GM21717 (cell line): ENCODE measurements at regions not wholly inside any gene's neighbourhood (a gene's known extent, or its start where the extent isn't known, plus 50 kb on each side); places are given as distances from the start of the nearest gene placed in this dataset.
"Not testable (repeated sequence)": the region's sequence is repeated elsewhere in the genome, so short reads cannot be mapped to it uniquely, and the experiment has no call there.

ENCODE experiments used
- ATAC-seq: cut with Tn5 transposase; IDR thresholded peaks from one replicate; pipeline ENCODE4 v1.9.1; 2021; ENCODE audit warnings: mild to moderate bottlenecking, moderate library complexity; ENCODE audit not compliant: unreplicated experiment

DNA sequence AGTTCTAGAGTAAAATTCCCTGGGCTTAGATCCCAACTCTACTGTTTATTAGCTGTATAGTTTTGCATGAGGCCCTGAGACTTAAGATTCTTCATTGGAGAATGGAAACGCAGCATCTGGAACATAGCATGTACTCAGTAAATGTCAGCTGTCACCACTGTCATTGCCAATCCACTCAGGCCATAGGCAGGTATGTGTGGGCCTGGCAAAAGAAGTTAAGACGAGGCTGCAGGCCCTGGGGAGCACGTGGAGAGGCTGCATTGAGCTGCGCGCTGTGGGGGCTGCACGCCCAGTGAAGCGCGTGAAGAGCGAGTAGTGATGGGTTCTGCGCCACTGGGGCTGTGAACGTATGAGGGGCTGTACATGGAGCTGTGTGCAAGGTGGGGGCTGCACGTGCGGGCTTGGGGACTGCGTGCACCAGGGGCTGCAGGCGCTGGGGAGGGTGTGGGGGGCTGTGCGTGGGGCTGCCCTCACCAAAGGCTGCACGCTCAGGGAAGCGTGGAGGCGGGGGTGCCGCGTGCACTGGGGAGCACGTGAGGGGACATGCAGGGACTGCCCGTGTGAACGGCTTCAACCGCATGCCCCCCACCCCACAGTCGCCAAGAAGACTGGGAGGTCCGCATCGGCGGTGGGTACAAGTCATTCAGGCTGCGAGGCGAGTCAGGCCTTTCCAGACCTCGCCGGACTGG, 85.5 kb downstream of the PRR15 start:
- no peak for ATAC-seq

- ATAC-seq = no peak
These were observed 86.2 kb downstream of the PRR15 start for GRCh38 chr7:29649876-29650275.

GRCh38 chr7:29651477-29651876, 87.8 kb downstream of the PRR15 start:
- ATAC-seq = no peak

- no peak for ATAC-seq
These were observed 88.9 kb downstream of the PRR15 start for GRCh38 chr7:29652556-29652955.

DNA sequence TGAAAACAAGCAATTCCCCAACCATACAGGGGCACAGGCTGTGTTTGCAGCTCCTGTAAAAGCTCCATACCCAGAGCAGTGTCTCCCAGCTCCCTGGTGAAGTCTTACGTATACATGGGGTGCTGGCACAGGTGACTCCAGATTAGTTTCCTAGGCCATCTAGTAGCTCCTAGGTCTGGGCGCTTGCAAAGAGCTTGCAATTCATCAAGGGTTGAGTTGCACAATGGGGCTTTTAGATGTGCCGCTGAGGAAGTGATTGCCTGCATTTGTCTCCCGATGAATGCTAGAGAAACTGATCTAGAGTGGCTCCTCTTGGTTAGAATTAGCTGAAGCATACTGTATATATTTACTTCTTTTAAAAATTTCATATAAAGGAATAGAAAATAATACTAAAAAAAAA, 90.7 kb downstream of the PRR15 start:
- ATAC-seq = not testable (repeated sequence)

DNA sequence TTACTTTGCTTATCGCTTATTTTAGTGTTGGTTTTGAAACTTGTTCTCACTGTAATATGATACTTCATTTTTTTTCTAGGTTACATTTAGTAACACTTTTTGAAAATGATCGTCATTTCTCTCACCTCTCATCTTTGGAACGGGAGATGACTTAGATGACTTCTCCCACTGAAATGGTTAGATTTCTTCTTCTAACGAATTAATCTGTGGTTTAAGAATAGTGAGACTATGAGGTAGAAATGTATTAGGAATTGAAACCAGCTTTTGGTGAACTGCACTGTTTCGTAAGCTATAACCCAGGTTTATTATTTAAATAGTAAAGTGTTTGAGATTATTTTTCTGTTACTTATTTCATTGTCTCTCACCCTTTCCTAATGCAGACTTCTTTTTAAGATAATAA, 93.7 kb downstream of the PRR15 start:
- ATAC-seq = no peak

- no peak for ATAC-seq
These were observed 94.2 kb downstream of the PRR15 start for GRCh38 chr7:29657856-29658255.

- ATAC-seq = not testable (repeated sequence)
These were observed 95.6 kb downstream of the PRR15 start for GRCh38 chr7:29659213-29659612.

DNA sequence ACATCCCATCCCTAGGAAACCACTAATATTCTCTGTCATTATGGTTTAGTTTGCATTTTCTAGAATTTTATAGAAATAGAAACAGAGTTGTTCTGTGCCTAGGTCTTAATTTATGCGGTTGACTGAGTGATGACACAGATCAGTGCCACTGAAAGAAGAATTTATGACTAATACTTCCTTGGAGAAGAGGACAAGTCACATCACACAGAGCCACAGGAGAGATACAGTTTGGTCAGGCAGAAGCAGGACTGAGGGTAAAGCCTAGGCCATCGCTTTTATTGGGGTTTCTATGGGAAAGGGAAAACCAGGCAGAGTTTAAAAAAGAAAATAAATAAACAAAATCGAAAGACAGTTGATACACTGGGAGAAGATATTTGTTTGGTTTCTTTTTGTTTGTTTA, 99.3 kb downstream of the PRR15 start:
- not testable (repeated sequence) for ATAC-seq

DNA sequence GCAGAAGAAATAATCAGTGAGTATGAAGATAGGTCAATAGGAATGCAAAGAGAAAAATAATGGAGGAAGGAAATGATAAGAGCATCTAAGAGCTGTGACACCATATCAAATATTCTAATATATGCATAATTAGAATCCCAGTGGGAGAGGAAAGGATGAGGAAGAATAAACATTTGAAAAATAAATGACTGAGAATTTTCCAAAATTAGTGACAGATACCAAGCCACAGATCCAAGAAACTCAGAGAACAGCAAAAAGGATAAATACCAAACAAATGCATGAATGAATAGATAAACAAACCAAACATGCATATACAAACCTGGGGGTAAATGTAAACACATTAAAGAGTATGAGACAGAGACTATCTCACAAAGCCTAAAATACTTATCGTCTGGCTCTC, 101.4 kb downstream of the PRR15 start:
- ATAC-seq = not testable (repeated sequence)

DNA sequence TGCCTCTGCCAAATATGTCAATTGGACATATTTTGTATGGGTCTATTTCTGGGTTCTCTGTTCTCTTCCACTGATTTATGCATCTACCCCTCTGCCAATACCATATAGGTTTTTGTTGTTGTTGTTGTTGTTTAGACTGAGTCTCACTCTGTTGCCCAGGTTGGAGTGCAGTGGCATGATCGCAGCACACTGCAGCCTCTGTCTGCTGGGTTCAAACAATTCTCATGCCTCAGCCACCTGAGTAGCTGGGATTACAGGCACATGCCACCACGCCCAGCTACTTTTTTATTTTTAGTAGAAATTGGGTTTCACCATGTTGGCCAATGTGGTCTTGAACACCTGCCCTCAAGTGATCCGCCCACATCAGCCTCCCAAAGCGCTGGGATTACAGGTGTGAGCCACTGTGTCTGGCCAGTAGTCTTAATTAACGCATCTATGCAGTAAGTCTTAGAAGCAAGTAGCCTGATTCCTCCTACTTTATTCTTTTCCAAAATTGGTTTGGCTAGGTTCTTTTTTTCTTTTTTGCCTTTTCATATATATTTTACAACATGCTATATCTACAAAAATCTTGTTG, 103.5 kb downstream of the PRR15 start:
- ATAC-seq = not testable (repeated sequence)

- not testable (repeated sequence) for ATAC-seq
These were observed 107.7 kb downstream of the PRR15 start for GRCh38 chr7:29671286-29671685.

- not testable (repeated sequence) for ATAC-seq
These were observed 110.0 kb downstream of the PRR15 start for GRCh38 chr7:29673635-29674034.

DNA sequence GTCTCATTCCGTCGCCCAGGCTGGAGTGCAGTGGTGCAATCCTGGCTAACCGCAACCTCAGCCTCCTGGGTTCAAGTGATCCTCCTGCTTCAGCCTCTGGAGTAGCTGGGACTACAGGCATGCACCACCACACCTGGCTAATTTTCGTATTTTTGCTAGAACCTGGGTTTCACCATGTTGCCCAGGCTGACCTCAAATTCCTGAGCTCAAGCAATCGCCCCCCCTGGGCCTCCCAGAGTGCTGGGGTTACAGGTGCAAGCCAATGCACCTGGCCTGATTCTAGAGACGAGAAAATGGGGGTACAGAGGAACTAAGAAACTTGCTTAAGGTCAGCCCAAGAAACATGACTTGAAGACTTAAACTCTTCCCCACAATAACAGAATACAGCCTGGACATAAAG, 111.0 kb downstream of the PRR15 start:
- not testable (repeated sequence) for ATAC-seq

GRCh38 chr7:29677254-29677653, 113.6 kb downstream of the PRR15 start:
- ATAC-seq = not testable (repeated sequence)

DNA sequence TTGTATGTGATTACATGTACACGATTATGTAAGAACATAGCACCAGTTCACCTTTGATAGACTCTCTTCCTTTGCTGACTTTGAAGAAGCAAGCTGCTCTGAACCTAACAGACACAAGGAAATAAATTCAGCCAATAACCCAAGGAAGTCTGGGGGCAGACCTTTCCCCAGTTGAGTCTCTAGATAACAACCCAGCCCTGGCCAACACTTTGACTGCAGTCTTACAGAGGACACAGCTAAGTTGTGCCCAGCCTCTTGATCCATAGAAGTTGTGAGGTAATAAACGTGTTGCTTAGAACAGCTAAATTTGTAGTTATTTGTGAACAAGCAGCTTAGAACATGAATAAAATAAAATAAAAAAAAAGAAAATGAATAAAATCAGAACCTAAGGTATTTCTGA, 116.3 kb downstream of the PRR15 start:
- not testable (repeated sequence) for ATAC-seq

DNA sequence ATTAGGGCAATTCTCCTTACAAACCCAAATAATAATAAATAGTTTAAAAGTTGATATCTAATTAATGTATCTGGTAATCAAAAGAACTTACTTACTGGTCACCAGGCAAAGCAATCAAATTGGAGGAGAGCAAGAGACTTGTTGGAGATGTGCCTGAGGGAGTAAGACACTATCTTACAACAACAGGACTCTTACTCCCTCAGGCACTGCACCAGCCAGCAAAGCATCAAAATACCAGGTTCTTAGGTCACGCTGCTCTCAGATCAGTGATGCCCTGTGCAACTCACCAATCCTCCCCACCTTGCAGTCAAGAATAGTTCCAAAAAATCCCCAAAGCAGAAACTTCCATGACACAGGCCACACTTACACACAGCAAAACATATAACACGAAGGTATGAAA, 117.0 kb downstream of the PRR15 start:
- not testable (repeated sequence) for ATAC-seq

DNA sequence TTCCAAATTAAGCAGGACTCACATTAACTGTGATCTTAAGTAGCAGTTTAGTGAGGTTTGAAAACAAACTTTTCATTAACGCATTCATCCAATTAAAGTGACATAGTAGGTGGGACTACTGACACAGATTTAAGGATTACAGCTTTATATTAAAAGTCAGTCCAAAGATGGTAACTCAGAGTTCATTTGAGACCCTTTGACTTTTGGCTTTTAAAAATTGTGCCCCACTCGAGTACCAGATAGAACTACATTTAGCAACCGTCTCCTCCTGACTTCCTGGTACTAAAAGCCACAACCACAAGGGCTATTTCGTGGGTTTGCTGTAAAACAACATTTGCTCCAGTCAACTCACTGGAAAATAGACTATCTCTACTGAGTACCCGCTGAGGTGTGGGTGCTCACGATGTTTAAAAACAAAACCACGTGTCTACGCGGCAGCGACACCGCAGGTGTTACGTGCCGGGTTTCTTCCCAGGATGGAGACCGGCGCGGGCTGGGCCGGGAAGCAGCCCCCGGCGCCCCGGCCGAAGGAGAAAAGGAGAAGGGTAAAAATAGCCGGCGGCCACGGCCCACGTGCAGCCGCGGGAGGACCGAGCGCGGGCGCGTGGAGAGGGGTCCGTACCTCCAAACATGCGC, 120.6 kb downstream of the PRR15 start:
- ATAC-seq = peak; percentile 24

DNA sequence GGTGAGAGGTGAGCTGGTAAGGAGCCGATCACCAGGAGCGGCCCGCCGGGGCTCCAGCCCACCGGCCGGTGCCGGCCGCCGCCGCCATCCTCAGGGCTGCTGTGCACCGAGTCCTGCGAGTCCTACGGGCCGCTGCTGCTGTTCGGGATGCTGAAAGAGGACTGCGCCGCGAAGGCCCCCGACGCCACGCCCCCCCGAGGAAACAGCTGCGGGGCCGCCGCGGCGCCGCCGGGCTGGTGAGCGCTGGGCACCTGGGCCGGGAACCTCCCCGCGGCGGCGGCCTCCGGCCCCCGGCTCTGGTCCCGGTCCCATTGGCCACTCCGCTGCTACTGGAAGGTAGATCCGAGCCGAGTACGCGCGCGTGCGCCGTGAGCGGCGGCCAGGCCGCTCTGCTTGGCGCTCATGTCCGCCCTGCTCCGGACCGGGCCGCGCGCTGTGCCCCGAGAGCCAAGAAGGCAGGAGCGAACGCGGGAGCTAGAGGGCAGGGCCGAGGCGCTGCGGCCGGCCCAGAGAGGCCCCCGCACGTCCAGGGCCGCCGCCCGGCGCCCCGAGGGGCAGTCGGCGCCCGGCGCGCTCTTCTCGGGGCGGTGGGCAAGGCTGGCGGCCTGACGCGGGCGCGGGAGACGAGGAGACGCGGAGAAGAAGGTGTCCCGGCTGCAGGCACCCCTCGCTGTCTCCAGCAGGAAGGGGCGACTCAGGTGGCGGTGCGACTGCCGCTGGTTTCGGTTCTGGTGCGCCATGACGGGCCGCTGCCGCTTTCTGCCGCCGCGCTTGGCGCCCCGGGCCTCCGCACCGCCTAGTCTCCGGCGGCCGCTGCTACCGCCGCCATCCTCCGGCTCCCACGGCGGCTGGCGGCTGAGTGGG, 121.3 kb upstream of the WIPF3 start:
- ATAC-seq = peak; percentile 79

GRCh38 chr7:29685651-29686271, 120.5 kb upstream of the WIPF3 start:
- ATAC-seq = not testable (repeated sequence)

DNA sequence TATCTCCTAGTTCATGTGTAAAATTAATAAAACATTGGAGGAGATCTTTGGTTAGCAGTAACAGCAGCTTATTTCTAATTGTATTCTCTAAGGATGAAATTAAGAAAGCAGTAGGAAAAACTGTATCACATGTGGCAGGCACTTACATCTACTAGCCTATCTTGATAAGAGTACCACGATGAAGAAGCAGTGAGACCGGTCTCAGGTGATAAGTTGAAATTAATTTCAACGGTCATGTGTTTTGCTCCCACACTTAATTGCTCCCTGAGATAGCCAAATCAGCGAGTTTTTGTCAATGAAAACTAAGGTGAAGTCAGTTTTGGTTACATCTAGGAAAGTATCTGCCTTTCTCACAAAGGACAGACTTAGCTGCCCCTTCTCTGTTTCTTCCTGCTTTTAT, 115.8 kb upstream of the WIPF3 start:
- not testable (repeated sequence) for ATAC-seq
